ENCODE measurements at regions not wholly inside any gene's neighbourhood (a gene's known extent, or its start where the extent isn't known, plus 50 kb on each side); places are given as distances from the start of the nearest gene placed in this dataset.

- no peak for DNase-seq
These were observed 189.8 kb downstream of the SH3BP4 start for GRCh38 chr2:235141411-235142128.

GRCh38 chr2:235142601-235143000 is 190.8 kb downstream of the SH3BP4 start:
- no peak for DNase-seq

- DNase-seq = no peak
These were observed 192.0 kb downstream of the SH3BP4 start for GRCh38 chr2:235143789-235144188.

- DNase-seq = no peak
These were observed 192.5 kb downstream of the SH3BP4 start for GRCh38 chr2:235144291-235144690.

GRCh38 chr2:235146206-235146605 is 194.4 kb downstream of the SH3BP4 start:
- no peak for DNase-seq

GRCh38 chr2:235146871-235147565 is 195.2 kb downstream of the SH3BP4 start:
- DNase-seq = no peak

GRCh38 chr2:235148201-235149170 is 196.7 kb downstream of the SH3BP4 start:
- no peak for DNase-seq

- no peak for DNase-seq
These were observed 197.4 kb downstream of the SH3BP4 start for GRCh38 chr2:235149240-235149659.

GRCh38 chr2:235149736-235150135 is 197.9 kb downstream of the SH3BP4 start:
- no peak for DNase-seq

- DNase-seq = no peak
These were observed 199.3 kb downstream of the SH3BP4 start for GRCh38 chr2:235151152-235151551.

GRCh38 chr2:235155163-235155562 is 203.3 kb downstream of the SH3BP4 start:
- DNase-seq = no peak

- DNase-seq = no peak
These were observed 204.2 kb downstream of the SH3BP4 start for GRCh38 chr2:235156055-235156454.

- DNase-seq = no peak
These were observed 206.1 kb downstream of the SH3BP4 start for GRCh38 chr2:235157746-235158482.

GRCh38 chr2:235160281-235160810 is 208.5 kb downstream of the SH3BP4 start:
- DNase-seq = no peak

GRCh38 chr2:235161565-235161964 is 209.7 kb downstream of the SH3BP4 start:
- no peak for DNase-seq

GRCh38 chr2:235162082-235162836 is 210.4 kb downstream of the SH3BP4 start:
- DNase-seq = no peak

- DNase-seq = no peak
These were observed 211.0 kb downstream of the SH3BP4 start for GRCh38 chr2:235162837-235163197.

GRCh38 chr2:235165136-235165535 is 213.3 kb downstream of the SH3BP4 start:
- DNase-seq = no peak

- no peak for DNase-seq
These were observed 213.8 kb downstream of the SH3BP4 start for GRCh38 chr2:235165631-235166030.

GRCh38 chr2:235168174-235168979 is 216.6 kb downstream of the SH3BP4 start:
- DNase-seq = no peak

- no peak for DNase-seq
These were observed 218.2 kb downstream of the SH3BP4 start for GRCh38 chr2:235170016-235170415.
